ENCODE measurements at regions not wholly inside any gene's neighbourhood (a gene's known extent, or its start where the extent isn't known, plus 50 kb on each side); places are given as distances from the start of the nearest gene placed in this dataset.

- H3K4me1 ChIP-seq: no peaks in the 10 kb centered on the region
- DNase-seq: no peak
- intact Hi-C loops (cut with DNase I): no loop called here
- H3K36me3 ChIP-seq: no peaks in the 10 kb centered on the region
- no peak for TF ChIP-seq CTCF (IDR thresholded peaks at IDR 0.05)
- no peak overlapping the region for H3K27ac ChIP-seq
- H3K9me3 ChIP-seq: no peaks in the 10 kb centered on the region
- ATAC-seq: no peak
- no peaks in the 10 kb centered on the region for H3K27me3 ChIP-seq
- no peak overlapping the region for H3K4me3 ChIP-seq
These were observed 465.7 kb upstream of the RGMB start for GRCh38 chr5:98307811-98308210.

- Histone ChIP-seq H3K36me3 (no peaks in the 10 kb centered on the region), H3K27ac (no peak overlapping the region), H3K4me3 (no peak overlapping the region), H3K27me3 (no peaks in the 10 kb centered on the region), H3K9me3 (no peaks in the 10 kb centered on the region), H3K4me1 (no peaks in the 10 kb centered on the region)
- TF ChIP-seq CTCF (IDR thresholded peaks at IDR 0.05): no peak
- no peak for DNase-seq
- ATAC-seq: no peak
- intact Hi-C loops (cut with DNase I): no loop called here
These were observed 465.2 kb upstream of the RGMB start for GRCh38 chr5:98308231-98308630.

GRCh38 chr5:98308960-98309359 lies 464.5 kb upstream of the RGMB start:
- Histone ChIP-seq H3K4me3 (no peak overlapping the region), H3K4me1 (no peaks in the 10 kb centered on the region), H3K9me3 (no peaks in the 10 kb centered on the region), H3K36me3 (no peaks in the 10 kb centered on the region), H3K27me3 (no peaks in the 10 kb centered on the region), H3K27ac (no peak overlapping the region)
- intact Hi-C loops (cut with DNase I): no loop called here
- no peak for DNase-seq
- no peak for TF ChIP-seq CTCF (IDR thresholded peaks at IDR 0.05)
- no peak for ATAC-seq

- no peaks in the 10 kb centered on the region for H3K36me3 ChIP-seq
- no peaks in the 10 kb centered on the region for H3K27me3 ChIP-seq
- no peak for DNase-seq
- H3K27ac ChIP-seq: no peak overlapping the region
- intact Hi-C loops (cut with DNase I): no loop called here
- H3K9me3 ChIP-seq: no peaks in the 10 kb centered on the region
- TF ChIP-seq CTCF (IDR thresholded peaks at IDR 0.05): no peak
- no peaks in the 10 kb centered on the region for H3K4me1 ChIP-seq
- no peak for ATAC-seq
- no peak overlapping the region for H3K4me3 ChIP-seq
These were observed 463.5 kb upstream of the RGMB start for GRCh38 chr5:98309785-98310598.

- Histone ChIP-seq H3K4me1 (no peaks in the 10 kb centered on the region), H3K27ac (no peak overlapping the region), H3K36me3 (no peaks in the 10 kb centered on the region), H3K27me3 (no peaks in the 10 kb centered on the region), H3K4me3 (no peak overlapping the region), H3K9me3 (no peaks in the 10 kb centered on the region)
- intact Hi-C loops (cut with DNase I): no loop called here
- no peak for TF ChIP-seq CTCF (IDR thresholded peaks at IDR 0.05)
- DNase-seq: no peak
- no peak for ATAC-seq
These were observed 459.2 kb upstream of the RGMB start for GRCh38 chr5:98314292-98314691.

- no peak for TF ChIP-seq CTCF (IDR thresholded peaks at IDR 0.05)
- no peaks in the 10 kb centered on the region for H3K4me1 ChIP-seq
- no peak for ATAC-seq
- H3K27ac ChIP-seq: no peak overlapping the region
- H3K4me3 ChIP-seq: no peak overlapping the region
- no peaks in the 10 kb centered on the region for H3K9me3 ChIP-seq
- intact Hi-C loops (cut with DNase I): no loop called here
- no peaks in the 10 kb centered on the region for H3K27me3 ChIP-seq
- H3K36me3 ChIP-seq: no peaks in the 10 kb centered on the region
- no peak for DNase-seq
These were observed 455.1 kb upstream of the RGMB start for GRCh38 chr5:98318386-98318785.

All from upper lobe of right lung (tissue), 1 donor.